ENCODE measurements at regions not wholly inside any gene's neighbourhood (a gene's known extent, or its start where the extent isn't known, plus 50 kb on each side); places are given as distances from the start of the nearest gene placed in this dataset.
"Not testable (repeated sequence)": the region's sequence is repeated elsewhere in the genome, so short reads cannot be mapped to it uniquely, and the experiment has no call there.

DNA sequence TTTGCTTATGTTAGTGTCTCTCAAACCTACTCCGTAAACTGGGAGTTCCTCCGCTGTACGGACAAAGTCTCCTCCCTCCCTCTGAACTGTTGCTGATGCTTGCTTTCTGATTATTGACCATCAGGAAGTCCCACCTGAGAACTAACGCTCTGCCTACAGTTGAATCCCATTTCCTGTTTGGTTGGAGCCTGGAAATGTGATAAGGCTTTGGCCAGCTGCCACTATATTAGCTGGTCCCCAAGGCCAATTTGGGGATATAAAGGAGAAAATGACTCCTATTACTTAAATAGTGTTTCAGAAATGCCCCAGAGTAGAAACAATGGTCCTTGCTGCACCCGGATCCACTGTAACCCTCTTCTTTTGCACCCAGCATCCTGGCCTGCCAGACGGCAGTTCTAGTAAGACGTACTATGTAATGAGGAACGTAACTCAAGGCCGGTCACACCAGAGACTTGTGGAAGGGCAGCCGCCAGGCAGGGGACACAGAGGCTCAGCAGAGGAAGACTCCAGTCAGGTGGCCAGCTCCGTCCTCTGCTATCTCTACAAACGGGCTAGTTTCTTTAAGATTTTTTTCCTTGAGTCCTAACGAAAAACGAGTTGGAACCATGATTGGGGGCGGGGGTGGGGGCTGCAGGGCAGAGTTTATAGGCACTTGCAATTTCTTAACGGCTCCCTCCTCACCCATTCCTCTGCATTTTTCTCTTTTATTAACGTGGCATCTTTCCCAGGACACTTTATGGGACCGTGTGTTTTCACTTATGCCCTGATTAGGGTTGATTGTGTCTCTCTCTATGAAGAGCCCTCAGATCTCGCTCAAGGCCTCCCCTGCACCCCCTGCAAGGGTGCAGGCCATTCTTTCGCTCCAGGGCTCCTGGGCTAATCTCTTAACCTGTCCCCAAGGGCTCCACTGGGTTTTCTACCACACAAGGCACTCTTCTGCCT is 72.8 kb upstream of the CDON start:
- Histone ChIP-seq H3K9me3 (replicated peaks) (no peaks in the 10 kb centered on the region), H3K36me3 (no peaks in the 10 kb centered on the region), H3K4me3 (no peak overlapping the region), H3K27ac (no peak overlapping the region), H3K4me1 (replicated peaks) (no peaks in the 10 kb centered on the region), H3K27me3 (replicated peaks) (0 out of 2 replicates have a peak, but pooled peaks cover 2% of the 10 kb centered on the region)
- DNase-seq (ENCODE audit: low read depth in 1 of 2, low spot score in 2 of 2): no peak

- no peak overlapping the region for H3K27ac ChIP-seq
- H3K4me1 ChIP-seq (replicated peaks): no peaks in the 10 kb centered on the region
- DNase-seq (ENCODE audit: low read depth in 1 of 2, low spot score in 2 of 2): no peak
- H3K4me3 ChIP-seq: no peak overlapping the region
- no peaks in the 10 kb centered on the region for H3K36me3 ChIP-seq
- H3K9me3 ChIP-seq (replicated peaks): no peaks in the 10 kb centered on the region
- 0 out of 2 replicates have a peak, but pooled peaks cover 2% of the 10 kb centered on the region for H3K27me3 ChIP-seq (replicated peaks)
These were observed 71.9 kb upstream of the CDON start for GRCh38 chr11:126134461-126135155.

DNA sequence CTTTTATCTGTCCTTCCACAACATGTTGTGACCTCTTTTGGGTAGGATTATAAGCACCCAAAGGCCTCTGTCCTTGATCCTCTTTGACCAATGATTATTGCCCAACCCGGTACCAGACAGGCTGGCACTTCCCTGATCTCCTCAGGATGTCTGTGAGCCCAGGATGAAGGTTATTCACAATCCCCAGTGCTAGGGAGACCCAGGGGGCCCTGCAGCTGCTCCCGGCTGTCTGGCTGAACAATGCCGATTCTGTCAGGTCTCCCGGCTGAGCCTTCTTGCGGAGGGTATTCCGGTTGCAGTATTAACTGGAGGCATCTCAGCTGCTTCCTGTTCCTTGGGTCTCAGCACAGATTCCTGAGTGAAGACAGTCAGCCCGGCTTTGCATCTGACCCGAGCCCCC is 71.2 kb upstream of the CDON start:
- no peak overlapping the region for H3K4me3 ChIP-seq
- H3K36me3 ChIP-seq: no peaks in the 10 kb centered on the region
- no peaks in the 10 kb centered on the region for H3K27me3 ChIP-seq (replicated peaks)
- H3K27ac ChIP-seq: no peak overlapping the region
- H3K4me1 ChIP-seq (replicated peaks): no peaks in the 10 kb centered on the region
- no peak for DNase-seq (ENCODE audit: low read depth in 1 of 2, low spot score in 2 of 2)
- no peaks in the 10 kb centered on the region for H3K9me3 ChIP-seq (replicated peaks)

- no peak for DNase-seq (ENCODE audit: low read depth in 1 of 2, low spot score in 2 of 2)
- Histone ChIP-seq H3K4me3 (no peak overlapping the region), H3K4me1 (replicated peaks) (no peaks in the 10 kb centered on the region), H3K27me3 (replicated peaks) (no peaks in the 10 kb centered on the region), H3K27ac (no peak overlapping the region), H3K9me3 (replicated peaks) (no peaks in the 10 kb centered on the region), H3K36me3 (no peaks in the 10 kb centered on the region)
These were observed 69.7 kb upstream of the CDON start for GRCh38 chr11:126132319-126132718.

- not testable (repeated sequence) for H3K4me3 ChIP-seq; H3K4me1 ChIP-seq (replicated peaks); DNase-seq (ENCODE audit: low read depth in 1 of 2, low spot score in 2 of 2); H3K27me3 ChIP-seq (replicated peaks); H3K27ac ChIP-seq; H3K36me3 ChIP-seq; H3K9me3 ChIP-seq (replicated peaks)
These were observed 68.1 kb upstream of the CDON start for GRCh38 chr11:126130781-126131180.

- Histone ChIP-seq H3K9me3 (replicated peaks) (no peaks in the 10 kb centered on the region), H3K27me3 (replicated peaks) (no peaks in the 10 kb centered on the region), H3K4me3 (no peak overlapping the region), H3K4me1 (replicated peaks) (no peaks in the 10 kb centered on the region), H3K27ac (no peak overlapping the region), H3K36me3 (no peaks in the 10 kb centered on the region)
- no peak for DNase-seq (ENCODE audit: low read depth in 1 of 2, low spot score in 2 of 2)
These were observed 67.3 kb upstream of the CDON start for GRCh38 chr11:126129727-126130671.

DNA sequence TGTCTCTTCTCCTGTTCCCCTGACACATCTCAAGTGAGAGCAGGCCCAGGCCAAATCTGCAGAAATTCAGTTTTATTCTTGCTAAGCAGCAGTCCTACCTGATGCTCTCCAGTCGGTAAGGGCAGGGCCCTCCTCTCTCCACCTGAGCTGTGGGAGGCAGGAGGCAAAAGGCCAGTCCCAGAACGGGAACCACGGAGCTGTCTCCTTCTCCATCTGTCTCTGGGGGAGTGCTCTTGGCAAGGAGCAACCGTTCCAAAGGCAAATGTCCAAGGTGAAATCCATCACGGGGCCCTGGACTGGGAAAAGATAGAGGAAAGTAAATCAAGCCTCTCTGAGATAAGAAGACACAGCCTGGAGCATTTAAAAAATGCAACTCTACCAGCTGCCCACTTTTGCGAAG is 65.2 kb upstream of the CDON start:
- DNase-seq (ENCODE audit: low read depth in 1 of 2, low spot score in 2 of 2): no peak
- H3K27me3 ChIP-seq (replicated peaks): no peaks in the 10 kb centered on the region
- no peaks in the 10 kb centered on the region for H3K9me3 ChIP-seq (replicated peaks)
- no peak overlapping the region for H3K4me3 ChIP-seq
- no peaks in the 10 kb centered on the region for H3K4me1 ChIP-seq (replicated peaks)
- H3K27ac ChIP-seq: no peak overlapping the region
- H3K36me3 ChIP-seq: no peaks in the 10 kb centered on the region

DNA sequence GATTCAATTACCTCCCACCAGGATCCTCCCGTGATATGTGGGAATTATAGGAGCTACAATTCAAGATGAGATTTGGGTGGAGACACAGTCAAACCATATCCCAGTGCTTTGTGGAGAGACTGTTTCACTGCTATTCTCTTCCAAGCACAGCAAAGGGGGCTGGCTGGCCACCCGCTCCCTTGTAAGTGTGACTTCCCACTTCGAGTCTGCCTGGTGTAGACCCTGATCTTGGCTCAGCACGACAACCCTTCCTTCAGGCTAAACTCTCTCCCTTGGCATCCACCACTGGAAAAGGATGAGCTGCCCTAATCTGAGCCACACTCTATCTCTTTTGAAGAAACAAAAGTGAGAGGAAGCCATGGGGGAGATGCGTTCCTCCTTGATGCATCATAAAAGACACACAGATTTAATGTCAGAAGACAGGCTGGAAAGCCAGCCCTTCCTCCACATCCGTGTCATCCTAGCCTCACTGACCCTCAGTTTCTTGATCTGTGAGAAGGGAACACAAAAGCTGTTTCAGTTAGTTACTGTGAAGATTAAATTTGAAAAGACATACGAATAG is 64.7 kb upstream of the CDON start:
- Histone ChIP-seq H3K27ac (no peak overlapping the region), H3K27me3 (replicated peaks) (no peaks in the 10 kb centered on the region), H3K36me3 (no peaks in the 10 kb centered on the region), H3K4me1 (replicated peaks) (no peaks in the 10 kb centered on the region), H3K9me3 (replicated peaks) (no peaks in the 10 kb centered on the region), H3K4me3 (no peak overlapping the region)
- DNase-seq (ENCODE audit: low read depth in 1 of 2, low spot score in 2 of 2): no peak

DNA sequence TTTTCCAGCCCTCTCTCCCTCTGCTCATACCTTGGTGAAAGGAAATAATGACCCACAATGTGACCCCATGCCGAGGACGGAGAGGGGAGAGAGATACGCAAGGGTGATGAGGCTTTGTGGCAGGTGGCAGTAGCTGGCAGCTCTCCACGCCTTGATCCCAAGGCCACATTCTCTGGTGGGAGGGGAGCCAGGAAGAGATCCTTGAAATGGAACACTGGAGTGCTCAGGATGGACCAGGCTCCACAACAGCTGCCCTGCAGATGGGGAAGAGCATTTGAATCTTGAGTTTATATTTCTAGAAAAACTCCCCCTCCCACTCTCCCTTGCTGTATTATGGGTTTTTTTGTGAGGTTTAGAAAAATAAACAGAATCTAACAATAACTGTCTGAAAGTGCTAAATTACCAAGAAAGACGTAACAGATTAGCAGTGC is 61.6 kb upstream of the CDON start:
- Histone ChIP-seq H3K27me3 (replicated peaks) (no peaks in the 10 kb centered on the region), H3K27ac (no peak overlapping the region), H3K4me3 (no peak overlapping the region), H3K36me3 (no peaks in the 10 kb centered on the region), H3K9me3 (replicated peaks) (no peaks in the 10 kb centered on the region), H3K4me1 (replicated peaks) (no peaks in the 10 kb centered on the region)
- DNase-seq (ENCODE audit: low read depth in 1 of 2, low spot score in 2 of 2): no peak

- H3K36me3 ChIP-seq: no peaks in the 10 kb centered on the region
- H3K9me3 ChIP-seq (replicated peaks): no peaks in the 10 kb centered on the region
- H3K27me3 ChIP-seq (replicated peaks): no peaks in the 10 kb centered on the region
- H3K27ac ChIP-seq: no peak overlapping the region
- no peak for DNase-seq (ENCODE audit: low read depth in 1 of 2, low spot score in 2 of 2)
- no peak overlapping the region for H3K4me3 ChIP-seq
- no peaks in the 10 kb centered on the region for H3K4me1 ChIP-seq (replicated peaks)
These were observed 61.0 kb upstream of the CDON start for GRCh38 chr11:126123686-126124085.

DNA sequence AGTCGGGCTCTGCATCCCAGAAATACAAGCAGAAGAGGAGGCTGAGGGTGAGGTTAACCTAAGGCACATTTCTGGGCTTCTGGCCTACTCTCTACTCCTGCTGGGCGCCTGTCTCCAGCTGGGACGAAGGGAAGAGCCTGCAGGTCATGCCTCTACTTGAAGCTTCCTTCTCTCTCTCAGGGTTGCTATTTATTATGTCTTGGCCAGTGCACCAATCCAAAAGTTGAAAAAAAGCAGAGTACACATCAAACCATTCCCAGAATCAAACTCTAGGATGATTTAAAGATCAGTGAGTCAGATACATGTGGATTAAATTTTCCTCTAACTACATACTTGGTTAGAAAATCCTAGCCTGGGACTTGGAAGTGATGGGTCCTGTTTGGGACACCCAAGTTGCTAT is 60.2 kb upstream of the CDON start:
- no peaks in the 10 kb centered on the region for H3K36me3 ChIP-seq
- no peak for DNase-seq (ENCODE audit: low read depth in 1 of 2, low spot score in 2 of 2)
- H3K27ac ChIP-seq: no peak overlapping the region
- H3K9me3 ChIP-seq (replicated peaks): no peaks in the 10 kb centered on the region
- H3K4me3 ChIP-seq: no peak overlapping the region
- no peaks in the 10 kb centered on the region for H3K4me1 ChIP-seq (replicated peaks)
- no peaks in the 10 kb centered on the region for H3K27me3 ChIP-seq (replicated peaks)

- no peaks in the 10 kb centered on the region for H3K9me3 ChIP-seq (replicated peaks)
- H3K27me3 ChIP-seq (replicated peaks): no peaks in the 10 kb centered on the region
- no peaks in the 10 kb centered on the region for H3K4me1 ChIP-seq (replicated peaks)
- no peak overlapping the region for H3K27ac ChIP-seq
- no peaks in the 10 kb centered on the region for H3K36me3 ChIP-seq
- no peak for DNase-seq (ENCODE audit: low read depth in 1 of 2, low spot score in 2 of 2)
- no peak overlapping the region for H3K4me3 ChIP-seq
These were observed 58.6 kb upstream of the CDON start for GRCh38 chr11:126121296-126121695.

DNA sequence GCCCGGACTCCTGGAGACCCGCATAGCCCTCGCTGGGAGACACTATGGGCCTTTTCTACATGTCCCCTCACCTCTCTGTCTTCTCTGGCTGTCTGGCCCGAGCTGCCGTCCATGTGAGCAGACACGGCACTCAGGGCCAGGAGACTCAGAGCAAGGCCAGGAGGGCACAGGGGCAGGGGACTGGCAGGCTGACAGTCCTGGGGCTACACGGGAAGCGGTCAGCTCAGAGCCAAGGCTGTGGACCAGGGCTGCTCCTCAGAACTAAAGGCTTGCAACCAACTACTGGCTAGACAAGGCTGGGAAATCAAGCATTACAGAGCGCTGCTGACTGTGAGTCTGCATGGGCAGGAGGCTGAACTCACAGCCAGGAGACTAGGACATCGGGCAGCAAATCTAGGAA is 56.1 kb upstream of the CDON start:
- Histone ChIP-seq H3K4me1 (replicated peaks) (peaks cover 12% of the 10 kb centered on the region), H3K27me3 (replicated peaks) (no peaks in the 10 kb centered on the region), H3K4me3 (no peak overlapping the region), H3K9me3 (replicated peaks) (no peaks in the 10 kb centered on the region), H3K27ac (no peak overlapping the region), H3K36me3 (no peaks in the 10 kb centered on the region)
- no peak for DNase-seq (ENCODE audit: low read depth in 1 of 2, low spot score in 2 of 2)

Measured in SJSA1 (cell line).